OCI-LY3 (cell line): ENCODE measurements at regions not wholly inside any gene's neighbourhood (a gene's known extent, or its start where the extent isn't known, plus 50 kb on each side); places are given as distances from the start of the nearest gene placed in this dataset.
"Not testable (repeated sequence)": the region's sequence is repeated elsewhere in the genome, so short reads cannot be mapped to it uniquely, and the experiment has no call there.

Experiments used
- H2AFZ ChIP-seq: fragments of 200-600, 300-600 bp; shearing (Covaris generic); 2 replicates; pipeline ENCODE4 v1.6.0; 2014; ENCODE audit warnings: antibody characterized with exemption, low read depth, low read length
- H3K27ac ChIP-seq: fragments of 200-600, 300-600 bp; sonication (generic); 2 replicates; pipeline ENCODE4 v1.5.1; 2014; ENCODE audit warnings: mild to moderate bottlenecking, low read length, moderate library complexity, mixed read lengths
- H3K27me3 ChIP-seq: fragments of 200-600, 300-600 bp; sonication (generic); 2 replicates; pipeline ENCODE4 v1.6.1; 2014; ENCODE audit warnings: low read depth, low read length, mixed read lengths
- H3K36me3 ChIP-seq: fragments of 200-600, 300-600 bp; sonication (generic); replicated peaks from 2 replicates; pipeline ENCODE3; 2014; ENCODE audit warnings: low read depth, low read length, mixed read lengths
- H3K4me1 ChIP-seq: fragments of 300-600, 200-600 bp; sonication (generic); 2 replicates; pipeline ENCODE4 v1.6.1; 2014; ENCODE audit warnings: low read length, mixed read lengths
- H3K4me2 ChIP-seq: fragments of 200-600, 300-600 bp; sonication (generic); 2 replicates; pipeline ENCODE4 v1.6.1; 2014; ENCODE audit warnings: low read length, mixed read lengths
- H3K4me3 ChIP-seq: fragments of 300-600, 200-600 bp; sonication (generic); 2 replicates; pipeline ENCODE4 v1.5.1; 2014; ENCODE audit warnings: antibody characterized with exemption, mild to moderate bottlenecking, low read length, moderate library complexity
- H3K79me2 ChIP-seq: fragments of 300-600, 200-600 bp; shearing (Covaris generic); 2 replicates; pipeline ENCODE4 v1.6.1; 2014; ENCODE audit warnings: mild to moderate bottlenecking, low read length, mixed read lengths
- H3K9ac ChIP-seq: fragments of 300-600, 200-600 bp; shearing (Covaris generic); 2 replicates; pipeline ENCODE4 v1.6.0; 2014; ENCODE audit warnings: mild to moderate bottlenecking, low read length, moderate library complexity
- H3K9me3 ChIP-seq: fragments of 200-600, 300-600 bp; shearing (Covaris generic); 2 replicates; pipeline ENCODE4 v1.6.1; 2014; ENCODE audit warnings: low read length, mixed read lengths; ENCODE audit not compliant: insufficient read depth
- H4K20me1 ChIP-seq: fragments of 200-600, 300-600 bp; sonication (generic); 2 replicates; pipeline ENCODE4 v1.6.1; 2016; ENCODE audit warnings: low read length, mixed read lengths; ENCODE audit not compliant: insufficient read depth
- EZH2phosphoT487 ChIP-seq: fragments of 200-600 bp; shearing (Covaris generic); IDR thresholded peaks from 2 replicates; pipeline ENCODE4 v1.6.1; 2018; ENCODE audit warnings: antibody characterized with exemption, mixed run types, low read depth
- TF ChIP-seq, protein P1 (sequence below): fragments of 200-600, 300-600 bp; sonication (generic); IDR thresholded peaks from 2 replicates; pipeline ENCODE4 v1.5.1; 2014; ENCODE audit warnings: antibody characterized with exemption, low read length, low read depth

DNA sequence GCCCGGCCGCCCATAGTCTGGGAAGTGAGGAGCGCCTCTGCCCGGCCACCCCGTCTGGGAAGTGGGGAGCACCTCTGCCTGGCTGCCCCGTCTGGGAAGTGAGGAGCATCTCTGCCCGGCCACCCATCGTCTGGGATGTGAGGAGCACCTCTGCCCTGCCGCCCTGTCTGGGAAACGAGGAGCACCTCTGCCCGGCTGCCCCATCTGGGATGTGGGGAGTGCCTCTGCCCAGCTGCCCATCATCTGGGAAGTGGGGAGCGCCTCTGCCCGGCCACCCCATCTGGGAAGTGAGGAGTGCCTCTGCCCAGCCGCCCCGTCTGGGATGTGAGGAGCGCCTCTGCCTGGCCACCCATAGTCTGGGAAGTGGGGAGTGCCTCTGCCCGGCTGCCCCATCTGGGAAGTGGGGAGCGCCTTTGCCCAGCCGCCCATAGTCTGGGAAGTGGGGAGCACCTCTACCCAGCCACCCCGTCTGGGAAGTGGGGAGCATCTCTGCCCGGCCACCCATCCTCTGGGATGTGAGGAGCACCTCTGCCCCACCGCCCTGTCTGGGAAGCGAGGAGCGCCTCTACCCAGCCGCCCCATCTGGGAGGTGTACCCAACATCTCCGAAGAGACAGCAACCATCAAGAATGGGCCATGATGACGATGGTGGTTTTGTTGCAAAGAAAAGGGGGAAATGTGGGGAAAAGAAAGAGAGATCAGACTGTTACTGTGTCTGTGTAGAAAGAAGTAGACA, 92.5 kb upstream of the ZNF519 start:
- H3K4me1 ChIP-seq, H3K4me2 ChIP-seq, H3K27ac ChIP-seq, H3K4me3 ChIP-seq, H3K36me3 ChIP-seq, H3K9ac ChIP-seq, H2AFZ ChIP-seq, H3K9me3 ChIP-seq, H4K20me1 ChIP-seq, H3K79me2 ChIP-seq, H3K27me3 ChIP-seq: not testable (repeated sequence)

DNA sequence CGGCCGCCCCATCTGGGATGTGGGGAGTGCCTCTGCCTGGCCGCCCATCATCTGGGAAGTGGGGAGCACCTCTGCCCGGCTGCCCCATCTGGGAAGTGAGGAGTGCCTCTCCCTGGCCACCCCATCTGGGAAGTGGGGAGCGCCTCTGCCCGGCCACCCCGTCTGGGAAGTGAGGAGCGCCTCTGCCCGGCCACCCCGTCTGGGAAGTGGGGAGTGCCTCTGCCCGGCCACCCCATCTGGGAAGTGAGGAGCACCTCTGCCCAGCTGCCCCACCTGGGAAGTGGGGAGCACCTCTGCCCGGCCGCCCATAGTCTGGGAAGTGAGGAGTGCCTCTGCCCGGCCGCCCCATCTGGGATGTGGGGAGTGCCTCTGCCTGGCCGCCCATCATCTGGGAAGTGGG, 91.7 kb upstream of the ZNF519 start:
- not testable (repeated sequence) for H3K4me2 ChIP-seq, H3K9ac ChIP-seq, H2AFZ ChIP-seq, H3K79me2 ChIP-seq, H3K9me3 ChIP-seq, H3K27me3 ChIP-seq, H3K27ac ChIP-seq, H3K36me3 ChIP-seq, H3K4me3 ChIP-seq, H3K4me1 ChIP-seq, H4K20me1 ChIP-seq

DNA sequence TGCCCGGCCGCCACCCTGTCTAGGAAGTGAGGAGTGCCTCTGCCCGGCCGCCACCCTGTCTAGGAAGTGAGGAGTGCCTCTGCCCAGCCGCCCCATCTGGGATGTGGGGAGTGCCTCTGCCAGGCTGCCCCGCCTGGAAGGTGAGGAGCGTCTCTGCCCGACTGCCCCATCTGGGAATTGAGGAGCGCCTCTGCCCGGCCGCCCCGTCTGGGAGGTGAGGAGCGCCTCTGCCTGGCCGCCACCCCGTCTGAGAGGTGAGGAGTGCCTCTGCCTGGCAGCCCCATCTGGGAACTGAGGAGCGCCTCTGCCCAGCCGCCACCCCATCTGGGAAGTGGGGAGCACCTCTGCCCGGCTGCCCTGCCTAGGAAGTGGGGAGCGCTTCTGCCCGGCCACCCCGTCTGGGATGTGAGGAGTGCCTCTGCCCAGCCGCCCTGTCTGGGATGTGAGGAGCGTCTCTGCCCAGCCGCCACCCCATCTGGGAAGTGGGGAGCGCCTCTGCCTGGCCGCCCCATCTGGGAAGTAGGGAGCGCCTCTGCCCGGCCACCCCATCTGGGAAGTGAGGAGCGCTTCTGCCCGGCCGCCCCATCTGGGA, 91.1 kb upstream of the ZNF519 start:
- H3K4me2 ChIP-seq, H3K79me2 ChIP-seq, H3K27me3 ChIP-seq, H2AFZ ChIP-seq, H3K4me1 ChIP-seq, H3K36me3 ChIP-seq, H3K27ac ChIP-seq, H3K4me3 ChIP-seq, H3K9me3 ChIP-seq, H4K20me1 ChIP-seq, H3K9ac ChIP-seq: not testable (repeated sequence)

GRCh38 chr18:14222354-14223221, 90.4 kb upstream of the ZNF519 start:
- not testable (repeated sequence) for H3K27me3 ChIP-seq, H2AFZ ChIP-seq, H3K27ac ChIP-seq, H3K36me3 ChIP-seq, H3K9me3 ChIP-seq, H3K4me2 ChIP-seq, H3K9ac ChIP-seq, H3K79me2 ChIP-seq, H4K20me1 ChIP-seq, H3K4me1 ChIP-seq, H3K4me3 ChIP-seq

DNA sequence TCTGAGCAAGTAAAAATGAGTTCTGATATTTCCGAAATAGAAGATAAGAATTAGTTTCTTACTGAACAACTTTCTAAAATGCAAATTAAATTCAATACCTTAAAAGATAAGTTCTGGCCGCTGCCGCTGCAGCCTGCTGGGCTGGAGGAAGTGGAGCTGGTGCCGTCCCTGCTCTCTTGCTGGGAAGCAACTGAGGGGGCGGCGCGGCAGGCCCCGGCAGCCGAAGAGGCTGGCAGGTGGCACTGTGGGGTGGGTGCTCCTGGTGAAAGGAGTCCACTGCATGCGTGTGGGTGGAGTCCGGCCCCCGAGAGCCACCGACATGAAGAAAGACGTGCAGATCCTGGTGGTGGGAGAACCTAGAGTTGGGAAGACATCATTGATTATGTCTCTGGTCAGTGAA, 89.5 kb upstream of the ZNF519 start:
- Histone ChIP-seq H3K9me3 (no peaks in the 10 kb centered on the region), H3K4me1 (no peaks in the 10 kb centered on the region), H3K36me3 (no peaks in the 10 kb centered on the region), H4K20me1 (no peaks in the 10 kb centered on the region), H3K4me2 (no peak overlapping the region), H3K4me3 (no peak overlapping the region), H3K9ac (no peak overlapping the region), H2AFZ (no peak overlapping the region), H3K27me3 (no peaks in the 10 kb centered on the region), H3K27ac (no peak overlapping the region), H3K79me2 (no peaks in the 10 kb centered on the region)
- no peak for TF ChIP-seq EZH2phosphoT487
- TF ChIP-seq, protein P1, sequence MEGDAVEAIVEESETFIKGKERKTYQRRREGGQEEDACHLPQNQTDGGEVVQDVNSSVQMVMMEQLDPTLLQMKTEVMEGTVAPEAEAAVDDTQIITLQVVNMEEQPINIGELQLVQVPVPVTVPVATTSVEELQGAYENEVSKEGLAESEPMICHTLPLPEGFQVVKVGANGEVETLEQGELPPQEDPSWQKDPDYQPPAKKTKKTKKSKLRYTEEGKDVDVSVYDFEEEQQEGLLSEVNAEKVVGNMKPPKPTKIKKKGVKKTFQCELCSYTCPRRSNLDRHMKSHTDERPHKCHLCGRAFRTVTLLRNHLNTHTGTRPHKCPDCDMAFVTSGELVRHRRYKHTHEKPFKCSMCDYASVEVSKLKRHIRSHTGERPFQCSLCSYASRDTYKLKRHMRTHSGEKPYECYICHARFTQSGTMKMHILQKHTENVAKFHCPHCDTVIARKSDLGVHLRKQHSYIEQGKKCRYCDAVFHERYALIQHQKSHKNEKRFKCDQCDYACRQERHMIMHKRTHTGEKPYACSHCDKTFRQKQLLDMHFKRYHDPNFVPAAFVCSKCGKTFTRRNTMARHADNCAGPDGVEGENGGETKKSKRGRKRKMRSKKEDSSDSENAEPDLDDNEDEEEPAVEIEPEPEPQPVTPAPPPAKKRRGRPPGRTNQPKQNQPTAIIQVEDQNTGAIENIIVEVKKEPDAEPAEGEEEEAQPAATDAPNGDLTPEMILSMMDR = no peak

GRCh38 chr18:14215952-14216351, 83.7 kb upstream of the ZNF519 start:
- not testable (repeated sequence) for H3K27me3 ChIP-seq, H3K36me3 ChIP-seq, H3K4me3 ChIP-seq, H3K4me2 ChIP-seq, H3K27ac ChIP-seq, H2AFZ ChIP-seq, H3K79me2 ChIP-seq, H3K9me3 ChIP-seq, H4K20me1 ChIP-seq, H3K4me1 ChIP-seq, H3K9ac ChIP-seq

DNA sequence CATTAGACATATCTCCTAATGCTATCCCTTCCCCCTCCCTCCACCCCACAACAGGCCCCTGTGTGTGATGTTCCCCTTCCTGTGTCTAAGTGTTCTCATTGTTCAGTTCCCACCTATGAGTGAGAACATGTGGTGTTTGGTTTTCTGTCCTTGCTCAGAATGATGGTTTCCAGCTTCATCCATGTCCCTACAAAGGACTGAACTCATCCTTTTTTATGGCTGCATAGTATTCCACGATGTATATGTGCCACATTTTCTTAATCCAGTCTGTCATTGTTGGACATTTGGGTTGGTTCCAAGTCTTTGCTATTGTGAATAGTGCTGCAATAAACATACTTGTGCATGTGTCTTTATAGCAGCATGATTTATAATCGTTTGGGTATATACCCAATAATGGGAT, 71.2 kb upstream of the ZNF519 start:
- not testable (repeated sequence) for H3K27me3 ChIP-seq, H2AFZ ChIP-seq, H3K9me3 ChIP-seq, H3K27ac ChIP-seq, H3K9ac ChIP-seq, H4K20me1 ChIP-seq, H3K4me1 ChIP-seq, H3K4me3 ChIP-seq, H3K79me2 ChIP-seq, H3K4me2 ChIP-seq, H3K36me3 ChIP-seq

- H3K4me2 ChIP-seq = peak overlapping the region; percentile 60
- not testable (repeated sequence) for H3K79me2 ChIP-seq, H3K9ac ChIP-seq, H3K27ac ChIP-seq, H3K4me3 ChIP-seq, H3K36me3 ChIP-seq, H4K20me1 ChIP-seq, H3K9me3 ChIP-seq, H3K27me3 ChIP-seq, H2AFZ ChIP-seq
- peaks cover 17% of the 10 kb centered on the region for H3K4me1 ChIP-seq
These were observed 58.7 kb upstream of the ZNF519 start for GRCh38 chr18:14190776-14191442.
